Fibroblast of skin of left biceps (primary cell): ENCODE measurements at regions not wholly inside any gene's neighbourhood (a gene's known extent, or its start where the extent isn't known, plus 50 kb on each side); places are given as distances from the start of the nearest gene placed in this dataset.
"Not testable (repeated sequence)": the region's sequence is repeated elsewhere in the genome, so short reads cannot be mapped to it uniquely, and the experiment has no call there.

Experiments
- DNase-seq, 2 experiments: peaks; one replicate each; pipeline ENCODE4 v3.0.0-alpha.2; 2013; ENCODE audit warnings: low read depth in 2 of 2

DNA sequence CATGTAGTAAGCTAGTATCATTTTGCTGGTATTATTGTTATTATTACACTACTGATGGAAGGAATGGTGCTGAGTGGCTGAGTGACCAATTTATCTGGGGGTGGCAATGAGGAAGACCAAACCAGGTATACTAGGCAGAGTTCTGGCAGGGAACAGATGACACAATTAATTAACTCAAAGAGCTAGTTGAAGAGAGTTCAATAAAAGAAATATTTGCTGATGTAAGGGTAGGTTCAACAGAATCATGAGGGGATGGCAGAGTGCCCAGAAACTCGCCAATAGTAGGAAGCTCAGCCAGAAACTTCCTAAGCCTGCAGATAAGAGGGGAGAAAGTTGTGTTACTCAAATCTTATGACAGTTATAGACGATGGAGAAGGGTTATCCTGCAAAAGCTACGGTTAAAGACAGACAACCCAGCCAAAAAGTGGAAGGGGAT, 352.5 kb downstream of the KCNJ2 start:
- no peak for DNase-seq

DNA sequence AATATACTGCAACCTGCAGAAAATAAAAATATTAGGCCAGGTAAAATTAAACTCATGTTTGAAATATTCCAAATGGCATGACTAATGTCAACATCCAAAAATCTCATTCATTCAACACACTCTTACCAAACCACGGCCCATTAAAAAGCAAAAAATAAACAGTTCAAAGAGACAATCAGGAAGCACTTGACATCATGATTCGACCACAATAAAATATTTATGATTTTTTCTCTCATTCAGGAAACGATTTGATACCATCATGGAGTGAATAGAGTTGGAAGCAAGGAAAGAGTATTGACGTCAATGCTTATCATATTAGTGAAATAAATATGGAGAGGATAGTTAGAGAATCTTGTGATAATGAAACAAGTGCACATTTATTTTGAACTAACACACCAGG, 354.1 kb downstream of the KCNJ2 start:
- DNase-seq: no peak

DNA sequence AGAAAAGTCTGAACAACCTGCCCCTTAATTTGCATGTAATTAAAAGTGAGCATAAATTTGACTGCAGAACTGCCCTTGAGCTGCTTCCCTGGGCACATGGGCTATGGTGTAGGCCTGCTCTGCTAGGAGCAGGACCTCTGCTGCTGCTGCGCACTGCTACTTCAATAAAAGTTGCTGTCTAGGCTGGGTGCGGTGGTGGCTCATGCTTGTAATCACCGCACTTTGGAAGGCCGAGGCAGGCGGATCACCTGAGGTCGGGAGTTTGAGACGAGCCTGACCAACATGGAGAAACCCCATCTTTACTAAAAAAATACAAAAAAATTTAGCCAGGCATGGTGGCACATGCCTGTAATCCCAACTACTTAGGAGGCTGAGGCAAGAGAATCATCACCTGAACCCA, 355.7 kb downstream of the KCNJ2 start:
- not testable (repeated sequence) for DNase-seq

DNA sequence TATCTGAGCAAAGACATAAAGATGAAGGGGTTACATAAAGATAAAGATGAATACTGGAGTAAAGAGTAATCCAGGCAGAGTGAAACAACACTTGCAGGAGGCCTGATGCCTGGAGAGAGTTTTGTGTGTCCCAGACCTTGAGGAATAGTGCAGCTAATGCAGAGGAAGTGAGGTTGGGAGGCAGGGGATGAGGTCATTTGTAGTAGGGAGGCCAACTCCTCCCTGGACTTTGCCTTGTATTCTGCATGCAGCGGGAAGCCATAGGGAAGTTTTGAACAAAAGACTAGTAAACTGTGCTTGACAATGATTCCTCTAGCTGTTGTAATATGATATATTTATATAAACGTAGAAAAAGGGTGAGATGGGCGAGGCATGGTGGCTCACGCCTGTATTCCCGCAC, 356.6 kb downstream of the KCNJ2 start:
- DNase-seq: no peak

DNA sequence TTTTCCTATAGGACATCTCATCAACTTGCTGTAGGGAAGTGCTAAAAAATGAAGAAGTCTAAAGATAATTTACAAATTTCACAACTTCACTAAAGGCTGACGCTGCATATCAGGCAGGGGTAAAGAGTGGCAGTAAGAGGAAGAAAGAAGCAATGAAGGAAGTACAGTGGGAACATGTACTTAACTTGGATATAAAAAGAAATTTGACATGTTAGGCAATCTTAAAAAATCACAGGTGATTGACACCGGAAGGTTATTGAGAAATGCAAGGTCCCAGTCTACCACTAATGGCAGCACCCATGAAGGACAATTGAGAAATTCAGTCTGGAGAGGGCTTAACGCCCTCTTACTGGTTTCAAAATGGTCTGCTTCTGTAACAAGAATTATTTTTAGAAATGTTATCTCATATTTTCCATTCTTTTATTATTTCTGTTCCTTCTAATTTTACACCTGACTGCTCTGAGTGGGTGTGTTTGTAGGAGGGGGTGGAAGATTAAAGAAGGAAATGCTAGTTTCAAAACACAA, 358.1 kb downstream of the KCNJ2 start:
- no peak for DNase-seq

DNA sequence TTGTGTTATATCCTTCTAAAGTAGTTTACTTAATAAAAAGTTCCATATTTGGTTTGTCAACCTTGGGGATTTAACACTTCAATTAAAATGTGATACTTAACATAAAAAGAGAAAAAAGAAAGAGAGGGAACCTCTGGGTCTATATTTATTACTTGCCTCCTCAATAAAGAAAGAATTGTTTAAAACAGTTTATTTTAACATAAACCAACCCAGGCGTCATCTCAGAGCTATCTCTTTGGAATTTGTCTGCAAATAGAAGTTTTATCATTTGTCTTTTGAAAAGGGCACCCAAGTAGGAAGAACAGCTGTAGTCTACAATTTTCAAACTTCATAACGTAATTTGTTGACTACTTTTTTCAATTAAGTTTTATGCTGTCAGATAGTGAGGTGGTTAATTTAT, 364.1 kb downstream of the KCNJ2 start:
- no peak for DNase-seq

DNA sequence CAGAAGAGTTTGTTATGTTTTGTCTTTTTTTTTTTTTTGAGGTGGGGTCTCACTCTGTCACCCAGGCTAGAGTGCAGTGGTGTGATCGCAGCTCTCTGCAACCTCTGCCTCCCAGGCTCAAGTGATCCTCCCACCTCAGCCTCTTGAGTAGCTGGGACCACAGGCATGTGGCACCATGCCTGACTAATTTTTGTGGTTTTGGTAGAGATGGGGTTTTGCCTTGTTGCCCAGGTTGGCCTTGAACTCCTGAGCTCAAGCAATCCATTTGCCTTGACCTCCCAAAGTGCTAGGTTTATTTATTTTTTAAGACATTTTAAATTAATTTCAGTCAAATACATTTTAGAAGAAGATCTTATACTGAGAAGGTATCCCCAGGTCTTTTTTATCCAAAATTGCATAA, 366.7 kb downstream of the KCNJ2 start:
- DNase-seq: no peak

DNA sequence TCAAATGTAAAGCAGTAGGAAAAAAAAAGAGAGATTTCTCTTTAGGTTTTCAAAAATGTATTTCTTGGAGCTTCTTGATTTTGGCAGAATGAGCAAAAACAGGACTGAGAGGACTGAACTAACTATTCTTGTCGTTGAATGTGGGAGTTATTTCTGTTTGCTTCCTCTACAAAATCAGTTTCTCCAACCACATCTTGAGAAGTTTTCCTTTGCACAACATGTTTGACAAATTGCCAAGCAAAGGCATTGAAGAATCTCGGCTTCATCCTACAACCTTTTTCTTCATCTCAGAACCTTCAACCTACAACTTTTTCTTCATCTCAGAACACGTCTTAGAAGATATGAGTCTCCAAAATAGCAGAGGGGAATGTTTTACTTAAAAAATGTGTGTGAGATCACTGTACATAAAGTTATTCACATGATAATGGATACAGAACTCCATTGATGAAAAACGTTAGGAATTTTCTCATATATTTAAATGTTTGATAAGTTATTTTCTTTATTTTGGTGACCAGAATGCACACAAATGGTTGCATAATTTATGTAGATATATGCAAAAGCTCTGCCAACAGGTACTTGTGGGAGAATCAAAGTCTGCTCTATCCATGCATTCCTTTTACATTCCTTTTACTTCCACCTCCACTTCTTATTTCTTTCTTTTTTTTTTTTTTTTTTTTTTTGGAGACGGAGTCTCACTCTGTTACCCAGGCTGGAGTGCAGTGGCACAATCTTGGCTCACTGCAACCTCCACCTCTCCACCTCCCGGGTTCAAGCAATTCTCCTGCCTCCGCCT, 370.0 kb downstream of the KCNJ2 start:
- DNase-seq: no peak

DNA sequence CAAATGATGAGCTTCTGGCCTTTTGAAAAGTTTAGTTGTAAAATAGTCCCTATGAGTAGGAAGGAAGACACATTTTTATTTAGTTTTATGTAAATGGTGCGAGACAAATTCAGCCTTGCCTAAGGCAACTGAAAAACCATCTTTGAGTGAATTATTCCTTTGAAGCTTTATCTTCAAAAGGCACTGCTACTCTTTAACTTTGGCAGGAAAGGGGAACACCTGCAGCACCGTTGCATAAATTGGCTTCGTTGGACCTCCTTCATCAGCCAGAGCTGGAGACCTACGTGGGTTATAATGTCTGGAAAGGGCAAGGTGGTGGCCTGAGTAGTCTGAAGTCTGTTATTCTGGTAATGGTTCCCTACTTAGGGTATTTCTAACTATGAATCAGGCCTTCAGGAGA, 373.5 kb downstream of the KCNJ2 start:
- DNase-seq: no peak

DNA sequence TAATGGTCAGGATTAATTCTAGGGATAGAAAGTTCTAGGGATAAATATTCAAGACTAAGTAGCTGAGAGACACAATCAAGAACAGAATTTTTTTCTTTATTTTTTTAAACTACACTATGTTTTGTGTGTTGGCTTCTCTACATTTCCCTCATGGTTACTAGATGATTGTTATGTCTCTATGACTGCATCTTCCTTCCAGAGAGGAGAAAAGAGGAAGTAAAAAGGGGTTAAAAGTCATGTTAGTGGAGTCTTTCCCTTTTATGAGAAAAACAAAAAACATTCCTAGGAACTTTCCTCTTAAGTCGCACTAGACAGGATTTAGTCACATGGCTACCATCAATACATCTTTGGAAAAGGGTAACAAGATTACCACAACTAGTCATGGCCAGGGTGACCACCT, 375.0 kb downstream of the KCNJ2 start:
- DNase-seq: no peak

DNA sequence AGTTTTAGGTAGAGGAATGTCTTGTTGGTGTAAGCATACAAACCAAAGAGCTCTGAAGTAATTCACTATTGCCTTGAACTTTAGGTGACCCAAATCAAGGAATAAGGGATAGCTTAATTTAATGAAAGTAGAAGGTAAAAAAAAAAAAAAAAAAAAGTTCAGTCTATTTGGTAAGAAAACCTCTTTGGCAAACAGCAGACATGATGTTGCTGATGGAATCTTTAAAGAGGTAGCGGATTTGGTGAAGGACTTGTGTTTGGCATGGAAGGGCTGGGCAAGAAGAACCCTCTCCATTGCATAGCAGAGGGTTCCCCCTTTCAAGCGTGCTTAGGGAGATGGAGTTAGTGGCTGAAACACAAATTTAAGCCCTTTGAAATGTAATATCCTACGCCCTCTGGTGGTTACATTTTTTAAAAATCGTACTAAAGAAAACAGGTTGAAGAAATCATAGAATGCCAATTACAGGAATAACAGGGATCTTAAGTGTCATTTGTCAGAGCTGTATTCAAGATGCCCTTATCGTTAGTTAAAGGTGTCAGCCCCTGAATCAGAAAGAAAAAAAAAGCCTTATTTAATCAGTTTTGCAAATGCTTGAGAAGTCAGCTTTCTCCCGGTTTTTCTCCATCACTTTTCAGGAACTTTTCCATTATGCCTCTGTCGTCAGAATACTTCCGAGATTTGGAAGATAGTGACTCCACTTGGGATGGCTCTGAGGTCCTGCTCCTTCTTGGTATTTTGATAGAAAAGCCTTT, 383.1 kb downstream of the KCNJ2 start:
- DNase-seq: peak in 1 of 2 experiments; percentile 6

DNA sequence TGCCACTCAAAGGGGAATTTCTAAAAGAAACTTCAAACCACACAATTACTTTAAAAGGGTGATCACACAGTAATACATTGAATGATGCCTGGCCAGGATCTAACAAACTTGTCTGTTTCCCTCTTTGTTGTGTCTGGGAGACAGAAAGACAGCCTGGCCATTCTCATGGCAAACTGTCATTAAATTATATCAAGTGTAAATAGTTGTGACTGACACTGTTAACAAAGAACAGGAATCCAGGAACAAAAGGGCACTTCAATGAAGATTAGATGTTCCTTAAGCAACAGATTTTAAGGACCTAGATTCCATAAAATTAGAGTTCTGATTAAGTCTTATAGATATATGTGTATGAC, 383.6 kb downstream of the KCNJ2 start:
- no peak for DNase-seq

DNA sequence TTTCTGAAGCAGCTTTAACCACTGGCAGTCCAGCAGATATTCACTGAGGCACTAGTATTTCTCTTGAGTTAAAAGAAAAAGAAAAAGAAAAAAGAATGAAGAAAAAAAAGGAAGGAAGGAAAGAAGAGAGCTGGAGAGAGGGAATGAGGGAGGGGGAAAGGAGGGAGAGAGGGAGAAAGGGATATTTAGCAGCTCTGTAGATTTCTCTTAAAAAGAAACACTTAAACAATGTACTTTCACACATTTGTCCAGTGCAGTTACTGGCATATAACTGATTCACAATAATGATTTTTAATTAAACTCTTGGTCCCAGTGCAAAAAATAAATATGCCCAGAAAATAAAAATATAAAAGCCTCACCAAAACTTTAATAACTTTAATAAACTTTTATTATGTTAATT, 386.4 kb downstream of the KCNJ2 start:
- DNase-seq: no peak

DNA sequence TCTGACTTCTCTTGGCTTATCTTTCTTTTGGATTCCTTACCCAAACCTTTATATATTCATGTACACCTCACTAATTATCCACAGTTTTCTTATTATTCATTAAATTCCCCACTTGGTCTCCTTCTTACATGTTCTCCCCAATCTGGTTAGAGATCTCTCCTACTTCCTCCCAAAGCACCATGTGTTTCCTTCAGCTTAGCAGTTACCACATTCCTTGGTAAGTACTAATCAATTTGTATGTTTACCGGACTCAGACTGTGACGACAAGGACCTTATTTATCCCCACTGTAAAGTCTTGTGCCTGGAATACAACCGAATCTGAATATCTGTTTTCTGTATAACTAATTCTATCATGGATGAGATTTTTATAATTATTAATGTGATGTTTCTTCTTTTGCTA, 389.5 kb downstream of the KCNJ2 start:
- DNase-seq: no peak

DNA sequence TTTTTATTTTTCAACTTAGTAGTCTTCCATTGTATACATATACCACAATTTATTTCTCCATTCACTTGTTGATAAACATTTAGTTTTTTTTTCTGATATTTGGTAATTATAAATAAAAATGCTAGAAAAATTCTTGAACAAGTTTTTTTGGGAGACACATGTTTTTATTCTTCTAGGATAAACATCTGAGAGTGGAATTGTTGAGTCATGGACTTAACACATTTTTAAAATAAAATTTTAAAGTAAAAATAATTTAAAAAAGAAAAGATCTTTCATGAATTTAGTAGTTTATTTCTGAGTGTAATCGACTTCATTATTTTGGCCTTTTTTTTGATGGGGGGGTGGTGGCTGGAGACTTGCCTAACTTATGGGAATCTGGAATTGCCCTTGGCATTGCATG, 391.1 kb downstream of the KCNJ2 start:
- DNase-seq: no peak

DNA sequence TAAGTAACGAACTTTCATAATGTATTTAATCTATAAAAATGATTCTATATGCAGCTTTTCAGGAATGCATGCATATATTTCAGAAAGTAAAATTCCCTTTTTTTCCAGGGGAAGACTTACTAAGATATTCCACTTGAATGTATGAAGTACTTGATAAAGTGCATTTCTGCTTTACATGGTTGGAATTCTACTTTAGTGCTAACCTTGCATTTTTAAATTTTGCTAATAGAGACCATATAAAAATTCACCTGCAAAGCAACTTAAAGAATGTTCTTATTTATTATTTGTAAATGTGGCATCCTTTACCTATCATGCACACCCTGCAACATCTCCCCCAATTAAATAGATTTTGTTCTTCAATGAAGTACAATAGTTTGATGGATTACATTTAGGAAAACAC, 392.8 kb downstream of the KCNJ2 start:
- no peak for DNase-seq

DNA sequence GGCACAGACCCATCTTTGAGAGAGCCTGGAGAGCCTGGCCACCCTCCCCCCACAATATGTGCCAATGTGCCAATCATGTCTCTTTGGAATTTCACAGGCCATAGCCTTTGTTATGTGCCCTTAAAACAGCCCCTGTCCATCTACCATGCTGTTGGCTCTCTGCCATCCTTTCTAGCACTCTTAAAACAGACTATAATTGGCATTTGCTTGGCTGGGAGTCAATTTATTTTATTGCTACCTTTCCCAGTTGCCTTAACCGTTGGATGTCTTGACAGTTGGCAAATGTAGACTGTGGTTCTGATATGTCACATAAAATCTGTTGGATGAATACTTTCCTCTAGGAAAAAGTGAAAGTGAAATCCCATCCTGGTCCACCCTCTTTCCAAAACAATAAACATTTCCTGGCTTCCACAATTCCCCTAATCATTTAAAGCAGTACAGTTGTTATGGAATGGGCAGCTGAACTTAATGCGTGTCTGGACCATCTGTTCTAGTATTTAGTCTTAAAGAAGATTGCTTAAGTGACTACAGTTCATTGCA, 394.0 kb downstream of the KCNJ2 start:
- DNase-seq: no peak

DNA sequence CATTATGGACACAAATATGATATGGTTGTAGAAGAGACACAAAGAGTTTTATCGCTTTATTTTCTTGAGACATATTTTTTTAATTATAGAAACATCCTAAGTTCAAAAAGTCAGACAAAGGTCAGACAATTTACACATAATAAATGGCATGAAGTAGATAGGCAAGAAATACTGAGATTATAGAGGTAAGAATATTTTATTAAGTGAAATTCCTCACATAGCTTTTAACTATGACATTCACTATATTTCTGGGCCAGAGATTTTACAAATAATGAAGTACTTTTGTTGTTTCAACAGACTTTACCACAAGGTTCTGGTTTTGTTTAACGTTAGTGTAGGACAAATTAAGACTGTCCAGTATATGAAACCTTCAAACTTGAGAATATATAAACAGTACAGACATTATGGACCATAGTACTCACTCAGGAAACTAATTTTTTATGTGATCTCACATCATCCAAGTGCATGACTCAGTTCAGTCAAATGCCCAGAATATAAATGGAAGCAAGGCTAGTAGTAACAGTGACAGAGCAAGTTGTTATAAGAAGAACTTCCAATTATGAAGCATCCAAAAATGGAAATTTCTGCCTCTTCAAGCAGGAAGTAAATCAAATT, 394.8 kb downstream of the KCNJ2 start:
- DNase-seq: no peak

DNA sequence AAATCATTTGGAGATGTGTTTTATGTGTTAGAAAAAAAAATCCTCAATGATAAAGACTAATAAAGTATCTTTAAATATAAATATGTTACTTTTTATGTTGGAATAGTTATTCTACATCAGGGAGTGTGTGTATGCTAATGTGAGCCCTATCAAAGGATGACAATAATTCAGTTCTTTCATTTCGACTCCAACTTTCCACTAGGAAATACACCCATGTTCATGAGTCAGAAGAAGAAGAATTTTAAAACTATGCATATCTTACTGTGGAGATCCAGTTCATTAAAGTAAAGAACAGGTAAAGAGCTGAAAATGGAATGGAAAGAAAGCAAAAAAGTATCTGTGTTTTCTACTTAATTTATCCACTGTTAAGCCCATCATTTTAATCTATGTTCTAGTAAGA, 399.8 kb downstream of the KCNJ2 start:
- no peak for DNase-seq

DNA sequence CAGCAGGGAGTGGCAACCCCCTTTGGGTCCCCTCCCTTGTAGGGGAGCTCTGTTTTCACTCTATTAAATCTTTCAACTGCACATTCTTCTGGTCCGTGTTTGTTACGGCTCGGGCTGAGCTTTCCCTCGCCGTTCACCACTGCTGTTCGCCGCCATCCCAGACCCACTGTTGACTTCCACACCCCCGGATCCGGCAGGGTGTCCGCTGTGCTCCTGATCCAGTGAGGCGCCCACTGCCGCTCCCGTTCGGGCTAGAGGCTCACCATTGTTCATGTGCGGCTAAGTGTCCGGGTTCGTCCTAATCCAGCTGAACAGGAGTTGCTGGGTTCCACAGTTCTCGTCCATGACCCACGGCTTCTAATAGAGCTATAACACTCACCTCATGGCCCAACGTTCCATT, 408.1 kb downstream of the KCNJ2 start:
- DNase-seq: no peak

DNA sequence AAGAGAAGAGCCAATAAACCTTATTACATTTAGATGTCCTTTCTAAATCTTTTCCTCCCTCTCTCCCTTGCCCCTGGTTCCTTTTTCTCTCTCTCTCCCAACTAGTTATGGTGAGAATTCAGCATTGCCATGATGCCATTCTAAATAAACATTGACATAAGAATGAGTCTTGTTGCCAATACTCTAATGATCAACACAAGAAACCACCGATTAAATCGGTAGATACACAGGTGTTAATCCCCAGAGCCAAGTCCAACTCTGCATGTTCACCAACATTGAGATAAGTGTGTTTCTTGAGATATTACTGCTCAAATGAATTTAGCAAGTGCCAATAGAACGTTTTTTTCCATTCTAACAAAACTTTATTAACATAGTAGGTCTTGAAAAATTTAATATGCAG, 412.1 kb downstream of the KCNJ2 start:
- no peak for DNase-seq

DNA sequence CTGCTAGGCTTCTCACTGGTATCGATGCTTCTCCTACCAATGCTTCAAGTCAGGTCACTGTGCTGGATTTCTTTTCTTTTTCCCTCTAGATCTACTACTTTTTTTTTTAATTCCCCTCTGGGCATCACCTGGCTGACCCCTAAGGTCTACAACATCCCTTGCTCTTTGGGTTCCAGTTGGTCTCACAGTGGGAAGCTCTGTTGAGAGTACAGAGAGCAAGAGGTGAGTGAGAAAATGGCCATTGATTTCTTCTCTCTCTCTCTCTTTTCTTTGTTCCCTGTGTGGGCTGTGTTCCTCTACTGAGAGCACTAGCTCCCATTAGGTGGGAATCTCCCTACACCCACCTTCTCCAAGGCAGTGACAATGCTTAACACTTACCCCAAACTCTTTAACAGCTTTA, 413.4 kb downstream of the KCNJ2 start:
- no peak for DNase-seq

DNA sequence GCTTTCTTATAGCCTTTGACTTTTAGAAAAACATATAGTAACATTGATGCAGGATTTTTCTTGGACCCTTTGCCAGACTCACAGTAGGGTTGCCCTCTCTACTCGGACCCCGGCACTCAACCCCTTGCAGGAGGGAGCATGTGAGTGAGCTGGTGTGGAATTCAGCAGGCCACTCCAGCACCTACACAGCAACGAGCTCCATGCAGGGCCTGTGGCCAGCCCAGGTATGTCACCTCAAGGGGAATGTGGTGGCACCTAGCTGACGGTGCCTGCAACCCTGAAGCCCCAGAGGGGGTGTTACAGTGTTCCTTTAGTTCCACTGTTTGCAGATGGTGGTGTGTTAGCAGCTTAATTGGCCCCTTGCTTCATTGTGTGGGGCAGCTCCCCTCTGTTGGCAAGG, 414.9 kb downstream of the KCNJ2 start:
- no peak for DNase-seq
